Liver (tissue), 8 donors: ENCODE measurements at regions not wholly inside any gene's neighbourhood (a gene's known extent, or its start where the extent isn't known, plus 50 kb on each side); places are given as distances from the start of the nearest gene placed in this dataset.
A peak's percentile ranks its signal among the peaks of the same experiment; 100 is the strongest.

ENCODE experiments used
- DNase-seq: peaks from one replicate; pipeline ENCODE4 v3.0.0-alpha.2; 2017; ENCODE audit warnings: low spot score
- H3K27ac ChIP-seq, 2 donors: one replicate each; pipeline ENCODE4 v1.7.0; 2013; ENCODE audit warnings: inconsistent platforms in 2 of 2, low read length in 2 of 2, control low read depth in 1 of 2, low read depth in 1 of 2, mild to moderate bottlenecking in 1 of 2
- H3K27me3 ChIP-seq, 4 donors: one replicate each; pipeline versions ENCODE4 v1.6.1 to v1.7.0; 2013; ENCODE audit warnings: low read length in 3 of 4, inconsistent platforms in 1 of 4, mild to moderate bottlenecking in 1 of 4, moderate library complexity in 1 of 4; ENCODE audit not compliant: control insufficient read depth in 4 of 4, insufficient read depth in 4 of 4
- H3K36me3 ChIP-seq, 4 donors: one replicate each; pipeline versions ENCODE4 v1.6.1 to v1.7.0; 2013; ENCODE audit warnings: low read length in 3 of 4, mild to moderate bottlenecking in 3 of 4, low read depth in 1 of 4, moderate library complexity in 1 of 4; ENCODE audit not compliant: control insufficient read depth in 4 of 4, insufficient read depth in 3 of 4
- H3K4me1 ChIP-seq, 4 donors: one replicate each; pipeline versions ENCODE4 v1.6.1 to v1.7.0; 2013; ENCODE audit warnings: low read length in 3 of 4, mild to moderate bottlenecking in 3 of 4, moderate library complexity in 1 of 4; ENCODE audit not compliant: control insufficient read depth in 4 of 4, insufficient read depth in 4 of 4
- H3K4me3 ChIP-seq, 3 donors: one replicate each; pipeline versions ENCODE4 v1.6.1 to v1.7.0; 2013; ENCODE audit warnings: low read length in 3 of 3, control low read depth in 1 of 3, low read depth in 1 of 3, mild to moderate bottlenecking in 1 of 3
- H3K9ac ChIP-seq, 2 donors: one replicate each; pipeline ENCODE4 v1.7.0; 2013; ENCODE audit warnings: low read length in 2 of 2, mild to moderate bottlenecking in 2 of 2, moderate library complexity in 2 of 2, control low read depth in 1 of 2, low read depth in 1 of 2
- H3K9me3 ChIP-seq, 4 donors: one replicate each; pipeline versions ENCODE4 v1.6.1 to v1.7.0; 2013; ENCODE audit warnings: low read length in 3 of 4; ENCODE audit not compliant: control insufficient read depth in 4 of 4
- FOXA1 ChIP-seq: IDR thresholded peaks from 2 replicates; pipeline ENCODE4 v1.6.1; 2016; ENCODE audit warnings: antibody characterized with exemption
- GABPA ChIP-seq, 2 donors: IDR thresholded peaks in 1 of 2; conservative IDR thresholded peaks in 1 of 2; 2 replicates each; pipeline ENCODE4 v1.6.1; 2016; ENCODE audit warnings: antibody characterized with exemption in 2 of 2, mild to moderate bottlenecking in 1 of 2, moderate library complexity in 1 of 2
- HNF4A ChIP-seq, 2 donors: conservative IDR thresholded peaks; 2 replicates each; pipeline ENCODE4 v1.6.1; 2016; ENCODE audit warnings: antibody characterized with exemption in 2 of 2, mild to moderate bottlenecking in 2 of 2
- NR2F2 ChIP-seq: IDR thresholded peaks from 2 replicates; pipeline ENCODE4 v1.6.1; 2016; ENCODE audit warnings: antibody characterized with exemption
- RAD21 ChIP-seq, 2 donors: IDR thresholded peaks; 2 replicates each; pipeline ENCODE4 v1.6.1; 2016; ENCODE audit warnings: antibody characterized with exemption in 2 of 2, mild to moderate bottlenecking in 2 of 2
- TAF1 ChIP-seq: conservative IDR thresholded peaks from 2 replicates; pipeline ENCODE4 v1.6.1; 2016; ENCODE audit warnings: antibody characterized with exemption, mild to moderate bottlenecking
- YY1 ChIP-seq: IDR thresholded peaks from 2 replicates; pipeline ENCODE4 v1.6.1; 2016; ENCODE audit warnings: antibody characterized with exemption, mild to moderate bottlenecking
- WGBS: extraction: QIAGEN DNeasy Blood & Tissue Kit; methylation state at CpG from one replicate; pipeline ENCODE4 v1.1.7; 2013; 5-methylcytosine and 5-hydroxymethylcytosine counted together
- TF ChIP-seq, protein P1 (sequence below): IDR thresholded peaks from 2 replicates; pipeline ENCODE4 v1.6.1; 2016; ENCODE audit warnings: antibody characterized with exemption
- TF ChIP-seq, protein P2 (sequence below): fragments of 150-350 bp; IDR thresholded peaks from 2 replicates; pipeline ENCODE4 v1.5.1; 2017; ENCODE audit warnings: improper control_type of control experiment, low read depth, low read length; ENCODE audit not compliant: missing input control
- TF ChIP-seq, protein P3 (sequence below): IDR thresholded peaks from 2 replicates; pipeline ENCODE4 v1.6.1; 2016; ENCODE audit warnings: antibody characterized with exemption, mild to moderate bottlenecking
- TF ChIP-seq, protein P4 (sequence below): IDR thresholded peaks from 2 replicates; pipeline ENCODE4 v1.6.1; 2016; ENCODE audit warnings: antibody characterized with exemption
- donor health status: healthy.
- donor health status: healthy.
- donor health status: healthy.
- donor health status: healthy.
- donor health status: healthy.

DNA sequence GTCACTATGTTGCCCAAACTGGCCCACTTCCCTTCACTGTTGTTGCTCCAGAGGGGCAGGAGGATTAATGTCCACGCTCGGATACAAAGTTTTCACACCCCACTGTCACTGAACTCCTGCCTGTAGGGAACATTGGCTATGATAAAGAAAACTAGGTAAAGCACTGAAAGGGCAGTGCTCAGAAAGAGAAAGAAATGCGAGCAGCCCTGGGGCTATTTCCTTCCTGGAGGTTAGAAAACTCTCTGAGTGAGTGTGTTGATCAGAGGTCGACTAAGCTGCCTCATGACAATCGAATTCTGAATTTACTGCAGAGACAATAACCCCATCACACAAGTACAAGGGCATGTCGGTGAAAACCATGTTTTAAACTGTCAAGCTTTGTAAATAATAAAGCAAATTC, 227.2 kb upstream of the PITRM1 start:
- WGBS: 70% methylated on average over 6 of the region's 6 CpGs
- no peak for DNase-seq
- Histone ChIP-seq H3K27me3 (peaks cover 0 to 3% (median 0%) of the 10 kb centered on the region in 4 donors), H3K27ac (peak overlapping the region; percentile 1 to 2), H3K4me3 (no peak overlapping the region), H3K36me3 (no peaks in the 10 kb centered on the region), H3K9ac (peak overlapping the region in 1 of 2 donors; percentile 19), H3K4me1 (no peaks in the 10 kb centered on the region), H3K9me3 (peaks cover 0 to 1% (median 0%) of the 10 kb centered on the region in 4 donors)
- TF ChIP-seq TAF1 (no peak), NR2F2 (no peak), YY1 (no peak), FOXA1 (no peak)
- TF ChIP-seq, protein P1, sequence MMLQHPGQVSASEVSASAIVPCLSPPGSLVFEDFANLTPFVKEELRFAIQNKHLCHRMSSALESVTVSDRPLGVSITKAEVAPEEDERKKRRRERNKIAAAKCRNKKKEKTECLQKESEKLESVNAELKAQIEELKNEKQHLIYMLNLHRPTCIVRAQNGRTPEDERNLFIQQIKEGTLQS: no peak
- TF ChIP-seq, protein P2, sequence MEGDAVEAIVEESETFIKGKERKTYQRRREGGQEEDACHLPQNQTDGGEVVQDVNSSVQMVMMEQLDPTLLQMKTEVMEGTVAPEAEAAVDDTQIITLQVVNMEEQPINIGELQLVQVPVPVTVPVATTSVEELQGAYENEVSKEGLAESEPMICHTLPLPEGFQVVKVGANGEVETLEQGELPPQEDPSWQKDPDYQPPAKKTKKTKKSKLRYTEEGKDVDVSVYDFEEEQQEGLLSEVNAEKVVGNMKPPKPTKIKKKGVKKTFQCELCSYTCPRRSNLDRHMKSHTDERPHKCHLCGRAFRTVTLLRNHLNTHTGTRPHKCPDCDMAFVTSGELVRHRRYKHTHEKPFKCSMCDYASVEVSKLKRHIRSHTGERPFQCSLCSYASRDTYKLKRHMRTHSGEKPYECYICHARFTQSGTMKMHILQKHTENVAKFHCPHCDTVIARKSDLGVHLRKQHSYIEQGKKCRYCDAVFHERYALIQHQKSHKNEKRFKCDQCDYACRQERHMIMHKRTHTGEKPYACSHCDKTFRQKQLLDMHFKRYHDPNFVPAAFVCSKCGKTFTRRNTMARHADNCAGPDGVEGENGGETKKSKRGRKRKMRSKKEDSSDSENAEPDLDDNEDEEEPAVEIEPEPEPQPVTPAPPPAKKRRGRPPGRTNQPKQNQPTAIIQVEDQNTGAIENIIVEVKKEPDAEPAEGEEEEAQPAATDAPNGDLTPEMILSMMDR: no peak
- TF ChIP-seq, protein P3, sequence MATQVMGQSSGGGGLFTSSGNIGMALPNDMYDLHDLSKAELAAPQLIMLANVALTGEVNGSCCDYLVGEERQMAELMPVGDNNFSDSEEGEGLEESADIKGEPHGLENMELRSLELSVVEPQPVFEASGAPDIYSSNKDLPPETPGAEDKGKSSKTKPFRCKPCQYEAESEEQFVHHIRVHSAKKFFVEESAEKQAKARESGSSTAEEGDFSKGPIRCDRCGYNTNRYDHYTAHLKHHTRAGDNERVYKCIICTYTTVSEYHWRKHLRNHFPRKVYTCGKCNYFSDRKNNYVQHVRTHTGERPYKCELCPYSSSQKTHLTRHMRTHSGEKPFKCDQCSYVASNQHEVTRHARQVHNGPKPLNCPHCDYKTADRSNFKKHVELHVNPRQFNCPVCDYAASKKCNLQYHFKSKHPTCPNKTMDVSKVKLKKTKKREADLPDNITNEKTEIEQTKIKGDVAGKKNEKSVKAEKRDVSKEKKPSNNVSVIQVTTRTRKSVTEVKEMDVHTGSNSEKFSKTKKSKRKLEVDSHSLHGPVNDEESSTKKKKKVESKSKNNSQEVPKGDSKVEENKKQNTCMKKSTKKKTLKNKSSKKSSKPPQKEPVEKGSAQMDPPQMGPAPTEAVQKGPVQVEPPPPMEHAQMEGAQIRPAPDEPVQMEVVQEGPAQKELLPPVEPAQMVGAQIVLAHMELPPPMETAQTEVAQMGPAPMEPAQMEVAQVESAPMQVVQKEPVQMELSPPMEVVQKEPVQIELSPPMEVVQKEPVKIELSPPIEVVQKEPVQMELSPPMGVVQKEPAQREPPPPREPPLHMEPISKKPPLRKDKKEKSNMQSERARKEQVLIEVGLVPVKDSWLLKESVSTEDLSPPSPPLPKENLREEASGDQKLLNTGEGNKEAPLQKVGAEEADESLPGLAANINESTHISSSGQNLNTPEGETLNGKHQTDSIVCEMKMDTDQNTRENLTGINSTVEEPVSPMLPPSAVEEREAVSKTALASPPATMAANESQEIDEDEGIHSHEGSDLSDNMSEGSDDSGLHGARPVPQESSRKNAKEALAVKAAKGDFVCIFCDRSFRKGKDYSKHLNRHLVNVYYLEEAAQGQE: no peak
- TF ChIP-seq, protein P4, sequence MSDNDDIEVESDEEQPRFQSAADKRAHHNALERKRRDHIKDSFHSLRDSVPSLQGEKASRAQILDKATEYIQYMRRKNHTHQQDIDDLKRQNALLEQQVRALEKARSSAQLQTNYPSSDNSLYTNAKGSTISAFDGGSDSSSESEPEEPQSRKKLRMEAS: no peak

DNA sequence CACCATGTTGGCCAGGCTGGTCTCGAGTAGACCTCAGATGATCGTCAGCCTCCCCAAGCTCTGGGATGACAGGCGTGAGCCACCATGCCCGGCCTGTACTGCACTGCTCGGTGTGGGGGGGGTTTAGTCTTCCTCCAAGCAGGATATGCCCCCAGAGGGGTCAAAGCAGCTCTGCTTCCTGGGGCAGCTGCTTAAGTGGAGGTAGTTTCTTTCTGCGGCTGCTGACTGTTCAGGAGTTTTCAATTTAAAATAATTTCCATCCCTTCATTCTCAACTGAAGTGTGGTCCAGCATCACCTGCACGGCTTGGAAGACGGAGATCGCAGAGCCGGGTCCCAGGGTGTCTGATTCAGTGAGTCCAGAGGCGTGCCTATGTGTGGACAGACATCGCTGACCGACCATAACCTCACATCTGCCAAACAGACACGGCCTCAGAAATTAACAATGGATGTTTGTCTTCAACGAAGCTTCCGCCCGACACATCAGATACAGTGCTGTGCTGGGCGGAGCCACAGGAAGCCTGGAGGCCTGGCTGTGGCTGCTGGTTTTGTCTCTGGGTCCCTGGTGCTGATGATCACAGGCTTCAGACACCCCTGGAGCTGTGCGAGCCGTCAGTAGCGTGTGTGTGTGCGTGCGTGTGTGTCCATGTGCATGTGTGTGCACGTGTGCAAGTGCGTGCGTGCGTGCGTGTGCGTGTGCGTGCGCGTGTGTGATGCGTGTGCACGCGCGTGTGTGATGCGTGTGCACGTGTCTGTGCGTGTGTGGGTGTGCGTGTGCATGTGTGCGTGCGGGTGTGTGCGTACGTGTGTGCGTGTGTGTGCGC, 226.5 kb upstream of the PITRM1 start:
- peaks cover 0 to 3% (median under 1%) of the 10 kb centered on the region in 4 donors for H3K9me3 ChIP-seq
- no peaks in the 10 kb centered on the region for H3K36me3 ChIP-seq
- WGBS: 87% methylated on average over 46 of the region's 46 CpGs
- H3K9ac ChIP-seq: no peak overlapping the region
- H3K4me3 ChIP-seq: no peak overlapping the region
- no peak for DNase-seq
- TF ChIP-seq, protein P4: no peak
- TF ChIP-seq NR2F2: peak; percentile 58
- TF ChIP-seq GABPA (IDR thresholded peaks at IDR 0.05 in 1 of 2, conservative IDR thresholded peaks at IDR 0.05 in 1 of 2): no peak
- no peak for TF ChIP-seq HNF4A (conservative IDR thresholded peaks at IDR 0.05)
- TF ChIP-seq RAD21 (IDR thresholded peaks at IDR 0.05): peak in 1 of 2 donors; percentile 18
- no peak for TF ChIP-seq TAF1
- H3K27me3 ChIP-seq: no peaks in the 10 kb centered on the region
- H3K4me1 ChIP-seq: no peaks in the 10 kb centered on the region
- H3K27ac ChIP-seq: peak overlapping the region; percentile 1 to 2
